Stimulated activated CD4-positive, alpha-beta T cell treated with anti-CD3 and anti-CD28 coated beads, Interleukin-1b, Interleukin-23, amount 100 ng/mL, for 24 hours (primary cell): ENCODE measurements at regions not wholly inside any gene's neighbourhood (a gene's known extent, or its start where the extent isn't known, plus 50 kb on each side); places are given as distances from the start of the nearest gene placed in this dataset.
"Not testable (repeated sequence)": the region's sequence is repeated elsewhere in the genome, so short reads cannot be mapped to it uniquely, and the experiment has no call there.

Source experiments
- DNase-seq, 4 experiments: peaks; one replicate each; pipeline ENCODE4 v3.0.0-alpha.2; 2020; ENCODE audit warnings: low read depth in 4 of 4, low spot score in 1 of 4

DNA sequence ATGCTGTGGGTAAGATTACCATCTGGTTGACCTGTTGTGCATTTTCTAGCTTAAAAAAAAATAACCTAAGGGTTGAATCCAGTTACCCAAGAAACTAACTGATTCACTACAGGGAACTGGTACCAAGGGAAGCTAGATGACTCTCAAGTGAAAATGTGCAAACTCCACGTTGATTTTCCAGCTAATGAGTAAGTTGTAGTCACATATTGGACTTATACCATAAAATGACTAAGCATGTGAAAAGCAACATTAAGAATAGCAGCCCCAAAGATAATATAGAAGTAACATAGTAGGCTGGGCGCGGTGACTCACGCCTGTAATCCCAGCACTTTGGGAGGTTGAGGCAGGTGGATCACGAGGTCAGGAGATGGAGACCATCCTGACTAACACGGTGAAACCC, 270.9 kb downstream of the SPRY1 start:
- no peak for DNase-seq

DNA sequence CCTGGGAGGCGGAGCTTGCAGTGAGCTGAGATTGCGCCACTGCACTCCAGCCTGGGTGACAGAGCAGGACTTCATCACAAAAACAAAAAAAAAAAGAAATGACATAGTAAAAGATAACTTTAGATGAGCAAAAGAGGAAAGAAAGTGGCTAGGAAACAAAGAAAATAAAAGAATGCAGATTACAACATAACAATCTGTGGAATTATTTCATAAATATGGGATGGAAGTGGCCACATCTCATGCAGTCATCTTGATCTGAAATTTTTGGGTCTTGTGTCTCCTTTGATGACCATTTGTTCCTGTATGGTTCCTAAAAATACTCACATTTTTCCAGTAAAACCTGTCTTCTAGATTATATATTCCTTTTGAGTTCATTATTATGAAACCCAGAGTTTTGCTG, 271.4 kb downstream of the SPRY1 start:
- no peak for DNase-seq

DNA sequence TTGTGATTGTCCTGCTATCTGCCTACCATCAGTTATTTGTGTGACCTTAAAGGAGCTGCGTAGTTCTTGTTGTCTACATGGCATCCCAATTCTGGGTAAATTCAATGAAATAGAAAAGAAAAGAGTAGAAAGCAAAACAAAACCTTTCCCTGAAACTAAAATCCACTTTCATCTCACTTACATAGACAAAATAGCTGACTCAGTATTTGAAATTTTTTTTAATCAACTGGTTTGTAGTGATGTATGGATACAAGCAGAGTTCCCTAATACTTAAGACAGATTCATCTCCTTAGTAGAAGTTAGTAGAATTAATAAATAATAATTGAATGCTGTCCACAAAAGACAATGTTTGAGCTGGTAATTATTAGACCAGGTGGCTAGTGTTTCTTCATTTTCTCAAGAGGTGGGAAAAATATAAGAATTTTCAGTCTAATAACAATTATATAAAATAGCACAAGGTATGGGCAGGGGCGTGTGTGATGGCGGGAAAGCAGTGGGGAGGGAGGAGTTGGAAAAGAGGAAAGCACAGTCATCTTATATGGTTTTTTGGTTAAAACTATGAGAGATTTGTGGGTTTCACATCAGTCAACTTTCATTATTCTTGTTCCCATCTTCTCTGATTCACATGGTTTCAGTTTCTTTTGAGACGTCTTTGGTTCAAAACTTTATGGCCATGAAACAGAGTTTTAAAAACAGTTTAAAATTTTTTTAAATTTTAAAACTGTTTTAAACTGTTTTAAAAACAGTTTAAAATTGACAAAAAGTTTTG, 275.2 kb downstream of the SPRY1 start:
- DNase-seq, result peak in 1 of 4 experiments; percentile 20

DNA sequence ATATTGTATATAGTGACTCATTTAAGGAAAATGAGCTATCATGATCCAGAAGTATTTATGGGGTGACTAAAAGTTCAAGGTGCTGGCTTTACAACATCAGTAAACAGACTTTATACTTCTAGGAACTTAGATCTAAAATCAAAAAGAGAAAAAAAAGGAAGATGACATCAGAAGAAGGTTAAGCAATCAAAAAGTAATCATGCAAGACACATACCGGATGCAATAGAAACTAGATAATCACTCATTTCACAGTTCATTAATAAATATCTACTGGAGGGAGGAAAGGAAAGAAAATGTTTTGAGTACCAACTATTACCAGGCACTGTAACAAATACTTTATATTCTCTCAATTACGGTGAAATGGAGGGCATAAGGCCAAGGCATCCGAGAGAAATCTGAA, 276.4 kb downstream of the SPRY1 start:
- DNase-seq, result no peak

DNA sequence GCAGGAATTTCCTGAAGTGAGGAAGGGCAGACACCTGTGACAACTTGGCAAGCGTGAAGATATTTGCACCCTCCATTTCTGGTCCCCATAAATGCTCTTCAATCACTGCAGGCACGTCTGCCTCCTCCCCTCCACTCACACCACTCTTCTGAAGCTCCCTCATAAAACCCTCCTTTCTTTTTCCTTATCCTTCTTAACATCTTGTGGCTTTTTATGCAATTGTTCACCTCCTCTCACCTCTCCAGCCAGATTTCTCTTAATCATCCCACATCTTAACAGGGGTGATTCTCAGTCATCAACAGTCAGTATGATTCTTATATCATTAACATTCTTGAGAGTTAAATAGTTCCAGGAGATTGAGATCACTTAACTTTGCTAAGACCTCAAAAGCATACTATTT, 277.4 kb downstream of the SPRY1 start:
- no peak for DNase-seq

DNA sequence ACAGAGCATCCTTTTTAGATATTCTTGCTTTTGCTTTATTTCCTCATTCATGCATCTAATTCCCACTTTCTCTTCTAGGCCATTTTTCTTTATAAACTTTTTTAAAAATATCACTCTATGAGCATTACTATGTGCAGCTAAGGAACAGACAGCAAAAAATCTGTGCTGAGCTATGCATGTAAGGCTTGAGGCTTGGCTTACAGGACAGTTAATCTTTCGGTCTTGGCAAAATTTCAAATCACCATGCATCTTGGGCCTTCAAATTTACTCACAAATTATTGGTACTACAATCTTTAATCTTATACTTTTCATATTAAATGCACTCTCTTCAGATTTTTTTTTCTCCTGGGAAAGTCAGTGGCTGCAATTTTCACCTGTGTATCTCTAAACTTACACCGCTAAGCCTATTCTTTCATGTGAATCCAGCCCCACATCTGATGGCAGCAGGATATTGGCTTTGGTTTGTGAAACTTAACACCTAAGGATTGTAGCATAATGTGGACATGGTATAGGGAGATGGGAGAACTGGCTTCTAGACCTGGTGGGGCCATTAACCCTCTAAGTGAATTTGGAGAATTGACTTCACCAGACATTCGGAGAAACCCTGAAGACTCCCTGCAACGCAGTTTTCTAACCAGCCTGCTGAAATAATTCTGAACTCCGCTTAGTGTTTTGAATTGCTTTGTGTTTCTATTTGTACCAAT, 278.3 kb downstream of the SPRY1 start:
- no peak for DNase-seq

DNA sequence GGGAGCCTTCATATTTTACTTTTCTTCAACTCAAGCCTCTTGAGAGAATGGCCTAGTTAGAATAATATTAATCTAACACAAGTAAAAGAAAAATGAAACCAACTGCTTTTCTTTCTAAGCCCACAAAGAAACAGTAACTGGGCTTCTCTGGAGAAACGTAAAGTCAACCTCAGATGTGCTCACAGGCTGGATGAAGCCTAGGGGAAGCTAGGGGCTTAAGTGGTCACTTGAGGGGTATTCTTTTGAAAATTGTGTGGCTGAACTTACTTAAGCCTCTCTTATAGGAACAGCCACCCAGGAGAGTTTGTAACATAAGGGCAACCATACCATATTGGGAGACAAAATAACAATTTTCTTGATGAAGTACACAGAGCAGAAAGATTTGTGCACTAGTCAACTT, 279.0 kb downstream of the SPRY1 start:
- no peak for DNase-seq

DNA sequence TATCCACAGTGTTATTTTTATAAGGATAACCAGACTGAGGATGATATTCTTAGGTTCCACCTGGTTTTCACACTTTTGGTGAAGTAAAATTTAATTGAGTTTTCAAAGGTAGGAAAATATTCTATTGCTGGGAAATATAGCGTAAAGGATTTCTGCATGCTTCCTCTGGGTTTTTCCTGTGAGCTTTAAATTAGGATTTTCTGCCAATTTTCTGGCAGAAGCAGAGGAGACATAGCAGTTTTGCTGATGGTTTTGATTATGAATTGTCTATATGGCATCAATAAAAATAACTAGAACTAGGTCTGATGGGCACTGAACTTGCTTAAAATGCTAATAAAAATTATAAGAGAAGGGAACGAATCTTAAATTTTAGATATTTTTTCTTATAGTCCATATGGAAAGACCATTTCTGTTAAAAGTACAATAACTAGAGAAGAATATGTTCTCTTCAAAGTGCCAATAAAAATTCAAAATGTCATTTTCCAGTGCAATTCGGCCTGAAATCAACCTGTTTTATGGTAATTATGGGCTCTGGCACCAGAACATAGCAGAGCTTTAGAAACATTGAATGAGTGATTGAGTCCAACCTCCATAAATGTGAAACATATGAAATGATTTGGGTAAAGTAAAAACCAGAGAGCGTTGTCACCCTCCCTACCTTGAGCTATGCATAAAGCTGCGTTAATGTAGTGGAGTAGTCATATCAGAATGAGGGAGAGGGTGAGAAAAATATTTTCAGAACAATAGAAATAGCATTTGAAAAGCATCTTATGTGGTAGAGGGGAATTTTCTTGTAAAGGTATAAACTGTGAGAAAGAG, 279.7 kb downstream of the SPRY1 start:
- DNase-seq, result no peak

DNA sequence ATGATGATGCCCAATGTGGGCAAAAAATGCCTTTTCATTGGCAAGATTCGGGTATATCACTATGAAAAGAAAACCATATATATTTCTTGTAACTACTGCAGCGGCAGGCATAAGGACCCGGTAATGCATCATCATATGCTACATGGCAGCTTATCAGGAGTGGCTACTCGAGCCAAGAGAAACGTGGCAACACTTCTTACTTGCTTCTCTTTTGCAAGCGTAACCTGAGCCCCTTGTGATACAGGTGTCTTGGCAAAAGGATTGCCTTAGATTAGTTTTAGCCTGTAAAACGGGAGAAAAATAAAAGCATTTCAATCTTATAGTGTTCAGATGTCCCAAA, 280.3 kb downstream of the SPRY1 start:
- no peak for DNase-seq

DNA sequence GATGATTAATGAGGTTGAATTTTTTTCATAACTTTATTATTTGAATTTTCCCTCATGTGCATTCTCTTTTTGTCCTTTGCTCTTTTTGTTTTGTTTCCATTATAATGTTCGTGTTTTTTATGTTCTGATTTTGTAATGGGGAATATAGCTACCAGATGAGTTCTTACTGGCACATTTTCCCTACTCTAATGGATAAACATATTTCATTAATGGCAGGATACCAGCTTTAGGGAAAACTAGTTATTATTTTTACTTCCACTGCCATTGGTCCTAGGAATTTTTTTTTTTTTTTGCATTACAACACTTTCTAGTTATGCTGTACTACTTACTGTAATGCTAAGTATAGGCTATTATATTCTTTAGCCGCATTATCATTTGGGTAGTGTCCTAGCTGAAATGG, 286.3 kb downstream of the SPRY1 start:
- no peak for DNase-seq

DNA sequence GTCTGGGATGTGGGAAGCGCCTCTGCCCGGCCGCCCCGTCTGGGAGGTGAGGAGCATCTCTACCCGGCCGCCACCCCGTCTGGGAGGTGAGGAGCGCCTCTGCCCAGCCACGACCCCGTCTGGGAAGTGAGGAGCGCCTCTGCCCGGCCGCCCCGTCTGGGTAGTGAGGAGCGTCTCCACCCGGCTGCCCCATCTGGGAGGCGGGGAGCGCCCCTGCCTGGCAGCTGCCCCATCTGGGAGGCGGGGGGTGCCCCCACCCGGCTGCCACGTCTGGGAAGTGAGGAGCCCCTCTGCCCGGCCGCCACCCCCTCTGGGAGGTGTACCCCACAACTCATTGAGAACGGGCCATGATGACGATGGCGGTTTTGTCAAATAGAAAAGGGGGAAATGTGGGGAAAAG, 288.3 kb downstream of the SPRY1 start:
- DNase-seq, result not testable (repeated sequence)

DNA sequence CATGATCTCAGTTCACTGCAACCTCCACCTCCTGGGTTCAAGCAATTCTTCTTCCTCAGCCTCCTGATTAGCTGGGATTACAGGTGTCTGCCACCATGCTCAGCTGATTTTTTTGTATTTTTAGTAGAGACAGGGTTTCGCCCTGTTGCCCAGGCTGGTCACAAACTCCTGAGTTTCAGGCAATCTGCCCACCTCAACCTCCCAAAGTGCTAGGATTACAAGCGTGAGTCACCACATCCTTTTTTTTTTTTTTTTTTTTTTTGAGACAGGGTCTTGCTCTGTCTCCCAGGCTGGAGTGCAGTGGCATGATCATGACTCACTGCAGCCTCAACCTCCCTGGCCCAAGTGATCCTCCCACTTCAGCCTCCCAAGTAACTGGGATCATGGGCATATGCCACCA, 298.9 kb downstream of the SPRY1 start:
- not testable (repeated sequence) for DNase-seq

DNA sequence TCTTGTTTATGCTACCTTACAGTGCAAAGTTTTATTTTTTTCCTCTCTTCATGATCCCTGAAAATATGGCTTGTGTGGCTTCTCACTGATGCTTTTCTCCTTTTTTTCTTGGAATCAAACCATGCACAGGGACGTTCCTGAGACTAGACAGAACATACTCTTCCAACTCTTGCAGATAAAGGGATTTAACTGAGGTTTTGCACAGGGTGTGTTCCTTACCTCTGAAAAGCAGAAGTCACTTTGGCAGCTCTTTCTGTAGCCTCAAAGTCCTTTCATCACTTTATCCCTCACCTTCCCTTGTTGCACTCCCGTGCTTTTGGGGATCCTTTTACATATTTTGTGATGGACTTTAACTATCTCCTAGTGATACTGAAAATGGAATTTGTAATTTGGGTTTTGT, 300.1 kb downstream of the SPRY1 start:
- no peak for DNase-seq

DNA sequence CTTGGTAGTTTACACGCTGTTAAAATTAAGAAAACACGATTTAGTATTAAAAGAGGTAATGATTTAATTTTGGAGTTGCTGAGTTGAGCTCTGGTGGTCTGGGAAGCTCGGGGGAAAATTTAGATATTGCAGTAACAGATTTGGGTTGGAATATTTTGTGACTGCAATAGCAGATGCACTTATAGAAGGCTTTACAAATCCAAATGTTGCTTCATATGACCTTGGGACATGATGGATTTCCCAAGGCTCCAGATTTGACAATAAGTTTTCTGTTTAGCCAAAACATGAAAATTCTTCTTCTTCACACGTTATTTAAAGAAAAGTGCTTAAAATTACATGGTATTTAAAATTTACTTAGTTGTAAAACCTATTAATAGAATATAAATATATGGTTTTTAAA, 302.0 kb downstream of the SPRY1 start:
- no peak for DNase-seq

DNA sequence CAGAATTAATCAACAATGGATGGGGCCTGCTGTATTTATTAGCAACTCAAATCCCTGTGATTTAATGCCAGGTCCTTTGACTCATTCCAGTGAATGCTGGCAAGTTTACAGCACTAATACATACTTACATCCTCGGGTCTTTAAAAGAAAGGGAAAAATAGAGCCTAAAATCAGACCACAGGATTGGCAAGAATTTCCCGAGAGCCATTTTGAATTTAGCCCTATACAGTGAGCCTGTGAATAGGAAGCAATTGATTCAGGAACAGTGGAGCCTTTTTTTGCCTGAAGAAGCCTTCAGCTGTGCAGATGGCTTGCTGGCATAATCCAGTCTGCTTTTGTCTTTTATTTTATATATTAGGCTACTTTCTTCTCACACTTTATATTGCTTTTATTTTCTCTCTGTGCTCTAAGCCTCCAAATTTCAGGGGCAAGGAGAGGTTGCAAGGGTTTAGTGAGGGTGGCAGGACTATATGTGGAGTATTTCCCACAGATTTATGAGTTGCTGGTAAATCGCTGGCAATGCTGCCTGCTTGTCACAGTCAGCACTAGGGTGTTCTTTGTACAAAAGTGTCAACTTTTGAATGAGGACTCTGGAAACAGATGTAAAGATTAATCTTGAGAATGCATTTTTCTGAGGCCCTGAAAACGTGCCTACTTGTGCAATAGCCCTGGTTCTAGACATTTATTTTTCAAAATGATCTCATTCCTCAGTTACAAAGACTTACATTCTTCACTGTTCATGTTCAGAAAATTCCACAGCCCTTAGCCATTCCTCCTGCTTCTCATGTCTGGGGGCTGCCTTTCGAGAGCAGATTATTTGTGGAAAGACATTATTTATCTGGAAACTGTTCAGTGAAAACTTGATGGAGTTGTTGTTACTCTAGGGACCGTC, 303.5 kb downstream of the SPRY1 start:
- DNase-seq, result no peak

DNA sequence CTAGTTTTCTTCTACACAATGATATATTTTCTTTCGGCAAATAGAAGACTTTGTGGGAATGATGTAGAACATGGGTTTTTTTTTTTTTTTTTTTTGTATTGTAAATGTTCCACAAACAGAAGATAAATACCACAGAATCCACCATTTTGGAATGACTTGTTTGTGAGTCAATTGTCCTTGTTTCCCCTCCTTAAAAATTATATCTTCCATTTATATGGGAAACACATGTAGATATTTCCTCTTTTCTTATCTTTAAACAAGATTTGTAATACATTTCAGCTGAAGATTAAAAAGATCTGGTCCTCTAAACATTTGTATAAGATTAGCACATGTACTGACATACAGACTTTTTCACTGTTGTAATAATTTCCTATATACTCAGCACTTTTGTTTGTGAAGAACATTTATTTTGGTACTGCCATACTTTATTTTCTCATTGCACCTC, 304.6 kb downstream of the SPRY1 start:
- no peak for DNase-seq

DNA sequence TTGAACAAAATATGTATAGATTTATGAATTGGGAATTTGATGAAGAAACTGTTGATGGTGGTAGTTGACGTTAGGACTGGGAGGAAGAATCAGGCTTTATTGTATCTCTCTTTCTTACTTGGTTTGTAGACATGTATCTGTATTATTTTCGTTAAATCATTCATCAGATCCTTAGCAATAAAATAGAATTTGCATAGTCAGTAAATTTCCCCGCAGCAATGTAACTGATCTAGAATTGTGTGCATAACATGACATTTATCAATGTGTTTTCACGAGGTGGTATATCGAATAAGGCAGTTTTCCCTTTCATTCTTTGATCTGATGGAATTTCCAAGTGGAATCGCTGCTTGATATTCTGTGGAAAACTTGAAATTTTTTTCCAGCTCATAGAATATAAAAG, 308.8 kb downstream of the SPRY1 start:
- no peak for DNase-seq

DNA sequence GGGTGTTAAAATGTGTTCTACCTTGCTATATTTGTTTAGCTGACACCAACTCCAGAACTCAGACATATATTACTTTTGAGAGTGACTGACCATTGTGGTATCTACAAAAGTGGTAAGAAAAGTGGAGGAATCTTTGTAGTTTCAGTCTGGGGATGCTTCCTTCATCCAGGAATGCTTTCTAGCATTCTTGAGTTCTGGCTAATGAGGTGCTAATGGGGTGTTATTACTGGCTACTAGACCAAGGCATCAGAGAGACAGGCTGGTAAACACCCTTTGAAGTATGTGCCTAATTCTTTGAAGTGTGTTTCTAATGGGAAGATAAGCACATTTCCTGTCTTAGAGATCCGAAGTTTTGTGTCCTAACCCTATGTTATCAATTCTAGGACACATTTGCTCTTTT, 310.4 kb downstream of the SPRY1 start:
- no peak for DNase-seq

DNA sequence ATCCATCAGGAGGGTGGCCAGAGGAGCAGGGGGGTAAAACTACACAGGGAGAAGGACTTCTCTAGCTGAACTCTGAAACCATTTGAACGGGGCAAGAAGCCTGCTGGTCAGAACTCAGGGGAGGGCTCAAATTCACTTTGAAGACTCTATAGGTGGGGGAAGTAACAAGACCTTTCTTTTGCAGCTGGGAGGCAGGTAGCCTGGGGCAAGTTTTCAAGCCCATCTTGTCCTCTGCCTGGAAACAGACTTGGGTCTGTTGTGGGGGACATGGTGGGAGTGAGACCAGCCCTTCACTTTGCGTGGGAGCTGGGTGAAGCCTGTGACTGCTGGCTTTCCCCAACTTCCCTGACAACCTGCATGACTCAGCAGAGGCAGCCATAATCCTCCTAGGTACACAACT, 312.3 kb downstream of the SPRY1 start:
- DNase-seq, result no peak

DNA sequence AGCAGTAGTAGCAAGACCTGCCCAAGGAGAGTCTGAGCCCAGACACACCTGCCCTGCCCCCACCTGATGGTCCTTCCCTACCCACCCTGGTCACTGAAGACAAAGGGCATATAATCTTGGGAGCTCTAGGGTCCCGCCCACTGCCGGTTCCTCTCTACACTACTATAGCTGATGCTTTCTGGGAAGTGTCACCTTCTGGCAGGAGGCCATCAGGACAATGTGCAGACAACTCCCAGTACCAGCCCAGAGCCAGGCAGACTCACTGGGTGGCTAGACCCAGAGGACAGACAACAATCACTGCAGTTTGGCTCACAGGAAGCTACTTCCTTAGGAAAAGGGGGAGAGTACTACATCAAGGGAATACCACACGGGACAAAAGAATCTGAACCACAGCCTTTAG, 312.7 kb downstream of the SPRY1 start:
- DNase-seq, result no peak

DNA sequence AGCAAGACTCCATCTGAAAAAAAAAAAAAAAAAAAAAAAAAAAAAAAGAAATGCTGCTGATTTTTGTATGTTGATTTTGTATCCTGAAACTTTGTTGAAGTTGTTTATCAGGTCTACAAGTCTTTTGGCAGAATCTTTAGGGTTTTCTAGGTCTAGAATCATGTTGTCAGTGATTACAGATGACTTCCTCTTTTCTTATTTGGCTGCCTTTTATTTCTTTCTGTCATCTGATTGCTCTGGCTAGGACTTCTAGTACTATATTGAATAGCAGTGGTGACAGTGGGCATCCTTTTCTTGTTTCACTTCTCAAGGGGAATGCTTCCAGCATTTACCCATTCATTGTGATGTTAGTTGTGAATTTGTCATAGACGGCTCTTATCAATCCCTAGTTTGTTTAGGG, 334.4 kb downstream of the SPRY1 start:
- no peak for DNase-seq
